ENCODE measurements at regions not wholly inside any gene's neighbourhood (a gene's known extent, or its start where the extent isn't known, plus 50 kb on each side); places are given as distances from the start of the nearest gene placed in this dataset.

GRCh38 chr17:79305768-79306423, 231.3 kb downstream of the ENGASE start:
- TF ChIP-seq CTCF (IDR thresholded peaks at IDR 0.05) (no peak), POLR2A (IDR thresholded peaks at IDR 0.05) (no peak)
